DMS114 treated with DMSO at 0.1 percent for 48 hours (cell line): ENCODE measurements at regions not wholly inside any gene's neighbourhood (a gene's known extent, or its start where the extent isn't known, plus 50 kb on each side); places are given as distances from the start of the nearest gene placed in this dataset.
"Not testable (repeated sequence)": the region's sequence is repeated elsewhere in the genome, so short reads cannot be mapped to it uniquely, and the experiment has no call there.

Experiments
- DNase-seq: peaks from one replicate; lab custom pipeline; 2025; ENCODE audit not compliant: unreplicated experiment; lab: John Stamatoyannopoulos, UW

DNA sequence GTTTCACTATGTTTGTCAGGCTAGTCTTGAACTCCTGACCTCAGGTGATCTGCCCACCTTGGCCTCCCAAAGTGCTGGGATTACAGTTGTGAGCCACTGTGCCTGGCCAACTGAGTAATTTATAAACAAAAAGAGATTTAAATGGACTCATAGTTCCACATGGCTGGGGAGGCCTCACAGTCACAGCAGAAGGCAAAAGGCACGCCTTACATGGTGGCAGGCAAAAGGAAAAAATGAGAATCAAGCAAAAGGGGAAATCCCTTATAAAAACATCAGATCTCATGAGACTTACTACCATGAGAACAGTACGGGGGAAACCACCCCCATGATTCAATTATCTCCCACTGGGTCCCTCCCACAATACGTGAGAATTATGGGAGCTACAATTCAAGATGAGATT lies 73.2 kb upstream of the TIAM1 start:
- DNase-seq: not testable (repeated sequence)

DNA sequence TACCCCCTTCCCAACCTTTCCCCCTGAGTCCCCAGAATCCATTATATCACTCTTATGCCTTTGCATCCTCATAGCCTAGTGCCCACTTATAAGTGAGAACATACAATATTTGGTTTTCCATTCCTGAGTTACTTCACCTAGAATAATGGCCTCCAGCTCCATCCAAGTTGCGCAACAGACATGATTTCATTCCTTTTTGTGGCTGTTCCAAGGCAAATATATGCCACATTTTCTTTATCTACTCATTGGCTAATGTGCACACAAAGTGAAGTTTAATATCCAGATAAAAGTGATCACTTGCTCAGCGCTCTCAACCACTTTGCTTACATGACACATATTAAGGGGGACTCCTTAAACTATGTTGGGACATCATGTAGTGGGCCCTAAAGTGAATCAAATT lies 72.4 kb upstream of the TIAM1 start:
- no peak for DNase-seq

DNA sequence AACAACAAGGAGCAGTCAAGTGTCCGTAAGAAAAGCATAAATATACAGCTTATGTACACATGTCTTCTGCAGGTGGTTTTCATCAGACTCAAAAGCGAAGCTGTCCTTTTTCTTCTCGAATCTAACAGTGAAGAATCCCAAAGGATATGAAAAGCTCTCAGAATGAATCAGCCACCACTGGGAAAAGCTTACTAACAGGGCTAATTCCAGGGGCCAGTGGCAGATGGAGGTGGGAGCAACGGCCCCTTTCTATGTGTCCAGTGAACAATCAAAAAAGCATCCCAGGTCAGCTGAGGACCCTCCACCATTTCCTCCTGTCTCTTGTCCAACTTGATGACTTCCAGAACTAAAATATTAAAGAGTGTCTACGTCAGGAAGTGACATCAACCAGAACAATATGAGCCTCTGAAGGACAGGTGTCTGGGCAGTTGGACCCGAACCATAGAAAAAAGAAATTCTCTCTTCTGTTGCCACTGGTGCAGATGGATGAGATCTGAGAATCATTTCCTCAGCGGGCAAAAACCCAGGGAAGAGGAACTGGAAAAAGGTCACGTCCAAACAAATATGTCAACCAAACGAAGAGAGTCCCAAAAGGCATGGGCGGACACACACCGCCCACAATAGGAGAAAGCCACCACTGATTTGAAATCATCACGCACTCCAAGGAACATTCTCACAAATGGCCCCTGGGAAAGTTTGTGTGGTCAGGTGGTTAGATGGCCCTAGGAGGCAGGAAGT lies 70.4 kb upstream of the TIAM1 start:
- DNase-seq: no peak

DNA sequence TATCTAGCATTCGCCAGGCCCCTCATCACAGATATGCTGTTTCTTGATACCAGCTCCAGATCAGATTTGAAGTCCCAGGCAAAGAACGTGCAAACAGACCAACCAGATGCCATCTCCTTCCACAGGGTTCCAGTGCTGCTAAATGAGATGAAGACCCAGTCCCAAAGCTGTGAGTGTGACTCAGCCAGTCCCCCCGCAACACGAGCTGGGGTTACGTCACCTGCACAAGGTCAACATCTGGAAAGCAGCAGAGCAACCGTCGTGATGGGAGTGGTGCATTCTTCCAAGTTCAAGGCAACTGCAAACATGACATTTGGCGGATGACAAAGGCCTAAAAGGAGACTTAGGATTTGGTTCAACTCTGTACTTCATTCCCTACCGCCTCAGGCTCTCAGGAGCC lies 69.6 kb upstream of the TIAM1 start:
- no peak for DNase-seq

DNA sequence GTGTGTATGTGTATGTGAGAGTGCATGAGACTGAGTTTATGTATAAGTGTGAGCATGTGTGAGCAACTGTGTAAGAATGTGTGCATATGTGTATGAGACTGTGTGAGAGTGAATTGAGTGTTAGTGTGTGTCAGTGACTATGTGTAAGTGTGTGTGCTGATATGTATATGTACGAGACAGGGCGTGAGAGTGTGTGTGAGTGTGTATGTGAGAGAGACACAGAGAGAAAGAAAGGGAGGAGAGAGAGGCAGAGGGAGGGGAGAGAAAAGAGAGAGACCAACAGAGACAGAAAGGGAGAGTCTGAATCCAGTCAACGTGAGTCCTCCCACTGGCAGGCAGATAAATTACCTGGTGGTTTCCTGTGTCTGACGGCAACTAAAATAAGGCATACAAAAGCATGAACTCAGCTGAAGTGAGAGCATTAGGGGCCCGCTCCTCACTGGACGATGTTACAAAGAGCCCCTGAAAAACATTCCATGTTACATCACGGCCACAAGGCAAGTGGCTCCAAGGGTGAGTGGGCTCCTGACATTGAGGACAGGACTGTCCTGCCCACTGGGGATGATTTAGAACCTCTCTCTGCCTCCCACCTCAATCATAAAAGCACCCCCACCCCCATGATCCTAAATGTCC lies 66.6 kb upstream of the TIAM1 start:
- DNase-seq: no peak

DNA sequence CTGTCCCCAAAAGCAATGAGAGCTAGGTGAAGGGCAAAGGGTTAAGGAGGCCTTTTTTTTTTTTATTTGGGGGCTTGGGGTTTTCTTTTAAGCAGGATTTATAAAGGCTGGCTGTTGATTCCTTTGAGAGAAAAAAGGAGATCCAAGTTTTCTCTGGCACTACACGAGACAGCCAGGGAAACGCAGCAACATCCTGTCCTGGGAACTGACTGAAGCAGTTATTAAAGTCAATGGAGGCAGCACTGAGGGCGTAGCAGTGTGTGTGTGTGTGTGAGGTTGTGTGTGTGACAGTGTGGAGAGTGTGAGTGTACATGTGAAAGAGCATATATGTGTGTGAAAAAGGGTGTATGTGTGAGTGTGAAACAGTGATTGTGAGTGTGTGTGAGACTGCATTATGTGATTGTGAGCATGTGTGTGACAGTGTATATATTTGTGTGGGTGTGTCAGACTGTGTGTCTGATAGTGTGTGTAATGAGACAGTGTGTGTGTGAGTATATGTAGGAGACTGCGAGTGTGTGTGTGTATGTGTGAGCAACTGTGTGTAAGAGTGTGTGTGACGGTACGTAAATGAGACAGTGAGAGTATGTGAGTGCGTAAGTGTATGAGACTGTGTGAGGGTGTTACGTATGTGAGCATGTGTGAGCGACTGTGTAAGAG lies 65.9 kb upstream of the TIAM1 start:
- DNase-seq: no peak

DNA sequence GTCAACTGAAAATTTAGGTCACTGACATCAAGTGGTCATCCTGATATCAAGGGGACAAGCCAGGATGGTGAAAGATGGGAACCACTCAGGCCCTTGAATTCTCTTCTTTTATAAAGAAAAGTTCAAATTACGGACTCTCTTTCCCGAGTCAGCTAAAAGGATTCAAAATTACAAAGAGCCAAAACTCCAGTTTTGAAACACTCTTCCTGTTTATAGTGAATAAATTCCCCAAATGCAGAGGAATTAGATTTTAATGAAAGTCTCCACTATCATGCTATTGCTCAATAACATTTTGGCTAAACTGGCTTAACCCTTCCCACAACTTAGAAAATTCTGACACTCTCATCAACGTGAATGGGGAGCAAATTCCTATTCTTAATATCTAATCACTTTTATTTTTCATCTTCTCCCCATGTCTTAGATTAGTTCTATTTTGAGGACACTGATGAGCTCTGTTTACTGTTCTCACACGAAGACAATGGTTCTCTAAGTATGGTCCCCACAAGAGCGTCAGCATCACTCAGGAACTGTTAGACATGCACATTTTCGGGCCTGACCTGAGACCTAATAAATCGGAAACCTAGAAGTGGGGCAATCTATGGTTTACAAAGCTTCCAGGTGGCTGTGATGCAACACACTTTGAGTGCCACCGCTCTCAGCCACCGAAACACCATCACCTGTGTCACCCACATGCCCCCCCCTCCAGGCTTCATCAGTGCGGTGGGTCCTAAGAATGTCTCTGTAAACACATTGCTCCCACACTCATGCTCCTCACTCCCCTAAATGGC lies 64.4 kb upstream of the TIAM1 start:
- DNase-seq: no peak

DNA sequence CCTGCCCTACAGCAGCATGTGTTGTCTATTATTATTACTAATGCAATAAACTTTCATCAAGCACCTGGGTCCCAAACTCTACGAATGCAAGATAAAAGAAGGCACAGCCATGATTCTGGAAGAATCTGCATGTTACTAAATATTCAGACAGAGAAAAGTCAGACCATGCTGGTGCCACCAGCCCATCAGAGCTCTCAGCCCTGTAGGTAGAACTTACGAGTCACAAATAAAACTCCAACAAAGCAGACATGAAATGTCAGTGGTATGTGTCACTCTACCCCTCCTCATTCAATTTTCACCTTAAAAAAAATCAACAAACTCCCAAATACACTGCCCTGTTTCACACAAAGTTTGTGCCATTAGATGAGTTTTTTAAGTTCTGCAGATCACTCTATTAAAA lies 62.4 kb upstream of the TIAM1 start:
- DNase-seq: no peak

DNA sequence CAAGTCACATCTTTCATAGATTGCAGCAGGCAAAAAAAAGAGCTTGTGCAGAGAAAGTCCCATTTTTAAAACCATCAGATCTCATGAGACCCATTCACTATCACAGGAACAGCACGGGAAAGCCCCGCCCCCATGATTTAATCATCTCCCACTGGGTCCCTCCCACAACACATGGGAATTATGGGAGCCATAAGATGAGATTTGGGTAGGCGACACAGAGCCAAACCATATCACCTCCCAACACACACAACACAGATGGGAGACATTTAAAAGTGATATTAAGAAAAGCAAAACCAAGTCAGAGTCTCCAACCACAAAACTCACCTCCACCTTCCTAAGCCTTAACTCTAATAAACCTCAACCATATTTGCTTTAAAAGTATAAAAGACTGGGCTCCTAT lies 61.5 kb upstream of the TIAM1 start:
- DNase-seq: no peak

DNA sequence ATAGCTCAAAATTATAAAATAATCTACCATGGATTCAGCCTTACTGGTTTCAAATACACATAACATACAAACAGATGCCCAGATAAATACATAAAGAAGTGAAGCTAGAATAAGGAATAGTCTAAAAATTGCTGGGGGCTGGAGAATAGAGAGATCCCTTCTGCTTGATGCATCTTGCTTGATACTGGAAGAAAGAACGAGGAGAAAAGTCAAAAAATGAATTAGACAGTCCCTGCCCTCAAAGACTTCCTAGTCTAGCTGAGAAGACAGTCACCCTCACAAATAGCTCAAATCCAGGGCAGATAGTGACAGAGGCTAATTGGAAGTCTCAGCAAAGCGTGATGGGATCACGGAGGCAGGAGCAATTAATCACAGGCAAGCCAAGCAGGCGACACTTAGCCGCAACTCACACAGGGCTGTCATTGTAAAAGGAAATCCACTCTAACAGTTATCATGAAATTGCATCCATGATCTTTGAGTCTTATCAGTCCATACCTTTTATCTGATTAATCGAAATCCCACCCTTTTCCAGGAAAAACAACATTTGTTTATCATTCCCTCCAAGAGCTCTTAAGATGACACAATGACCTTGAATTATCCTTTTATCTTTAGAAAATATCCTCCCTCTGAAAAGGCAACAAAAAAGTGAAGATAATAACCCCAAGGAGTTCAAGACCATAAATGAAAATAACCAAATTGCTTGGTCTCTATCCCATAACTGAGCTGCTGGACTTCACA lies 59.7 kb upstream of the TIAM1 start:
- no peak for DNase-seq

DNA sequence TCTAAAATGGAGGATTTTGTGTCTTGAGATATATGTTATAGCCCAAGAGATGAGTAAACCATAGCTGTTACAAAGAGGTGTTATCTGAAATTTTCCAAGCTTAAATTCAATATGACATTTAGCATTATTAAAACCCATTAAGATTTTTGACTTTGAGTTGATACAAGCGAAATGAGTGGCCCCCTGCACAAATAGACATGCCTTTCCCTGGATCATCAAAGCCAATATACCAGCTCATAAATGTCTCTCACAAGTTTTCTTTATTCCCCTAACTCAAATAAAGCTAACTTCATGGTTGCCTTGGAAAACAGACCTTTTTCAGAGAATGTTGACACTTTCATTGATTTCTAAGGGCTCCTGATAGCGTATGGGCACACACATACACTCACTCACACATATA lies 55.5 kb upstream of the TIAM1 start:
- DNase-seq: no peak

DNA sequence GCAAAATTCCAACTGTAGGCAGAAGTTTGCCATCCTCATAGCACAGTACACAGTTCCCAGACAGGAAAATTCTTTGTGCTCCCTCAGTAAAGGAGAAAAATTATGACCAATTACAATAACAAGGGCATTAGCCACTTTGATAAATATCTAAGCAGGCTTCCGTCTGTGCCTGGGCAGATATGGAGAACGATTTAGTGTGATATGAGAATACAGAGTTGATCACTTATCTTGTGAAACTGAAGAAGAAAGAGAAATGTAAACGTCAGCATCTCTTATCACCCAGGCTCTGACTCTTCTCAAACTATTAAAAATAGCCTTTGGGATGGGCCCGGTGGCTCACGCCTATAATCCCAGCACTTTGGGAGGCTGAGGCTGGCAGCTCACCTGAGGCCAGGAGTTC lies 54.5 kb upstream of the TIAM1 start:
- no peak for DNase-seq

DNA sequence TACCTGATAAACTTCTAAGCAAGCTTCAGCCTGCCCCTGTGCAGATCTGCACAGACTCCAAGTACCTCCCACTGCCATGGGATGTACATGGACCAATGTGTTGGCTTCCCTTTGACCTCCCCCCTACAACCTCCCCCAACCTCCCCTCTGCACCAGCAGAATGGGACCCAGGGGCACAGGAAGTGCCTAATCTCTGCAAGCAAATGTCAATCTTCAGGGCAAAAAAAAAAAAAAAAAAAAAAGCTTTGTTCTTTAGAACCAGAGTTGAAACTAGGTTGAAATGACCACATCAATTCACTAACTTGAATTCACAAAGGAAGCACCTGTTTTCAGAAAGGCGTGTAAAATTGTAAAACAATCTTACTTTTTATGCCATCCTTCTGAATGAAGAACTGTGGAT lies 53.9 kb upstream of the TIAM1 start:
- DNase-seq: no peak

DNA sequence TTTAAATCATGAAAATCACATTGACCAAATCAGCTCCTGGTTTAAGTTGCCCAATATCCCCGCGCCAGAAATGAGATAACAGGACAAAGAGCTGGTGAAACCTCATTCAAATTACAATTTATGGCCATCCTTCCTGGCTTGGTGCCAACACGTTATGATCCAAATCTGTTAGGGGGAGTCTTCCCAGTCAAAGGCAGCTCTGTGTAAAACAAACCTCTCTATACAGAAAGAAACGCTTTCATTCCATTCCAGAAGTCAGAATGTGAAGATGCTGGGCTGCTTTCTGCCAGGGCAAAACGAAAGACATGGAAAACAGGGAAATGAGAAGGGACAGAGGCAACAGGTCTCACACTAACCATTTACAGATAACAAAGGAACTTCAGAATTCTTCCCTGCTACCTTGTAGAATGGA lies 53.5 kb upstream of the TIAM1 start:
- DNase-seq: no peak

DNA sequence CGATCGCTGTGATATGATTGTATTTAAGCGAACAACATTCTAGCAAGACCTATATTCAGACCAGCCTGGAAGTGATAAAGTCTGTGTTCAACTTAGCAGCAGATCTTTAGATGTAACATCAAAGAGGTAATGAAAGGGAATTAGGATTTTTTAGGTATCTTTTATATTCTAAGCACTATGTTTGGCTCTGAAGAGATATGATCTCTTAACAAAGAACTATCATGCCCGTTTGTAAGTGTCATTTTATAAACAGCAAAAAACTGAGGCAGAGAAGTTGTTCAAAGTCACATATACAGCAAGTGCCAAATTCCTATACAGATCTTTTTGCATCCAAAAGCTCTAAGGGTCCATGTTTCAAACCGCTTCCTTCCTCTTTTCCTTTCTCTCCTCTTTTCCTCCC lies 53.0 kb upstream of the TIAM1 start:
- DNase-seq: no peak

DNA sequence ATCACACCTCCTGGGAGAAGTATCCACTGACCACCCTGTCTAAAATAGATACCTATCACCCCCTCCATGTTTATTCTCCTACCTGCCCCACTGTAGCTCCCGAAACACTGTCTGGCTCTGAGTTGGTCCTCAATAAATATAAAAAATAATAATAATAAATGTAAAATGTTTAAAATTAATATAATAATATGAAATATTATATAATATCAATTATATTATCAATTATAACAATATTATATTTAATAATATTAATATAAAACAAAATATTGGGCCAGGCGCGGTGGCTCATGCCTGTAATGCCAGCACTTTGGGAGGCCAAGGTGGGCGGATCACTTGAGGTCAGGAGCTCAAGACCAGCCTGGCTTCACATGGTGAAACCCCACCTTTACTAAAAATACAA lies 52.3 kb upstream of the TIAM1 start:
- DNase-seq: no peak

DNA sequence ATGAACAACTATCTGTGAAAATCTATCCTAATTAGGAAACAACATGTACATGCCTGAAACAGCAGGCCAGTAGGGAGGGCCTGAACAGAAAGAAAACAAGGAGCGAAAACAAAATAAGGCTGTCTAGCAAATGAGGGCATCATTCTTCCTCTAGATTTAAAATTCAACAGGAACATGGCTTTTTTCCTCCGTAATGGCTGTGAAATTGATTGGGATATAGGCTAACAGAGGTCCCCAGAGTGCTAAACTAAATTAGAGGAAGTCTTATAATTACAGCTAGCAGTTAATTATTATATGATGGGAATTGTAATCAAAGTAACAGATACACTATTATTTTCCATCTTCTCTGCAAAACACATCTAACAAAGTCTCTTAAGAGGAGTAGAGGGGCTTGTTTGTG lies 51.7 kb upstream of the TIAM1 start:
- no peak for DNase-seq

DNA sequence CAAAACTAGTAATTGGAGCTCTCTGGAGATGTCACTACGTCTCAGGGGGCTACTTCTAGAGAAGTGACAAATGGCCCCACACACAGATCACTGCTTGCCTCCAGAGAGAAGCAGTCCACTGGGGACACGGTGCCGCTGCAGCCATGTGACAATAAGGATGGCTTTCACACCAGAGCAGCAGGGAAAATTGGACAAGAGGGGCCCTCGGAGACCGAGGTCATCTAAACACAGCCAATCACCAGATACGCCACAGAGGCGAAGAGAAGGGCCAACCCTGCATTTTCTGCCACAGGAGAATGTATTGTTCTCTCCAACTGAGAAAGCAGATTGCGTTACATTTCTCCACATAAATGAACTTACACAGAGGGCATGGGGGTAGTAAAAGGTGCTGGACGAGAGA lies 51.2 kb upstream of the TIAM1 start:
- no peak for DNase-seq

DNA sequence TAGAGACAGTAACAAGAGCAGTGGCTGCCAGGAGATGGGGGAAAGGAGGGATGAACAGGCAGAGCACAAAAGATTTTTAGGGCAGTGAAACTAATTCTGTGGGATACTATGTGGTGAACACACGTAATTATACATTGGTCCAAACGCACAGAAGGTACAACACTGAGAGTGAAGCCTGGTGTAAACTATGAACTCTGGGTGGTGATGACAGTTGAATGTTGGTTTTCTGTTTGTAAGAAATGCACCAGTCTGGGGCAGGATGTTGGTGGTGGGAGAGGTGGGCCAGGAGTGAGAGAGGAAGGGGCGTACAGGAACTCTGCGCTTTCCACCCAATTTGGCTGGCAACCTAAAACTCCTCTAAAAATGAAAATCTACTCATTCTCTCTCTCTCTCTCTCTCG lies 50.2 kb upstream of the TIAM1 start:
- no peak for DNase-seq
